WERI-Rb-1 (cell line): ENCODE measurements at regions not wholly inside any gene's neighbourhood (a gene's known extent, or its start where the extent isn't known, plus 50 kb on each side); places are given as distances from the start of the nearest gene placed in this dataset.

Experiments
- DNase-seq: peaks from one replicate; pipeline ENCODE4 v3.0.0-alpha.2; 2020
- H3K27ac ChIP-seq: fragments of 250-450 bp; sonication (Bioruptor Pico); 2 replicates; pipeline ENCODE4 v1.5.1; 2020; ENCODE audit warnings: mild to moderate bottlenecking, moderate library complexity
- H3K27me3 ChIP-seq: fragments of 250-450 bp; sonication (Bioruptor Pico); 2 replicates; pipeline ENCODE4 v1.5.1; 2021; ENCODE audit warnings: mild to moderate bottlenecking, low read depth, moderate library complexity; ENCODE audit not compliant: insufficient read depth, severe bottlenecking
- H3K36me3 ChIP-seq: fragments of 250-450 bp; sonication (Bioruptor Pico); 2 replicates; pipeline ENCODE4 v1.5.1; 2020; ENCODE audit warnings: mild to moderate bottlenecking, moderate library complexity
- H3K4me3 ChIP-seq: 2 replicates; pipeline ENCODE4 v1.5.1; 2011; ENCODE audit warnings: low read depth, mild to moderate bottlenecking, control low read depth, low read length
- H3K9me3 ChIP-seq: fragments of 250-450 bp; sonication (Bioruptor Pico); 2 replicates; pipeline ENCODE4 v1.5.1; 2021; ENCODE audit warnings: mild to moderate bottlenecking, moderate library complexity; ENCODE audit not compliant: severe bottlenecking
- CTCF ChIP-seq: IDR thresholded peaks from 2 replicates; pipeline ENCODE4 v1.5.1; 2011; ENCODE audit warnings: low read depth, mild to moderate bottlenecking, control low read depth, inconsistent platforms, low read length

DNA sequence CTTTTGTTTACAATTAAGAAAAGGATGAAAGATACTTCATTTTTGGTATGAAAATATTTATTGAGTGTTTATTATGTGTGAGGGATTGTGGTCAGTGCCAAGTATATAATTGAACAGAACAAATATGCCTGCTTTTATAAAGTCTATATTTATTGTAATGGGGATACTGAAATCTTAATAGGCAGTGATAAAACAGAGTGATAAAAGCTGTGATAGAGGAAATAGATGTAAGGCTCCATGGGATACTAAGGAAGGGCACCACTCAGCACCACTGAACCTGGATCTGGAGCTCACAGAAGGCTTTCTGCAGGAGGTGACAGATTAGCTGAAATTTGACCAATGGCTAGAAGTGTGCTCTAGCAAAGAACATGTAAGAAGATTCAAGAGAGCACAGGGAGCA, 263.5 kb downstream of the C4orf33 start:
- no peak overlapping the region for H3K4me3 ChIP-seq
- H3K36me3 ChIP-seq, result no peaks in the 10 kb centered on the region
- no peak for TF ChIP-seq CTCF
- H3K9me3 ChIP-seq, result no peaks in the 10 kb centered on the region
- DNase-seq, result no peak
- no peak overlapping the region for H3K27ac ChIP-seq
- no peaks in the 10 kb centered on the region for H3K27me3 ChIP-seq

DNA sequence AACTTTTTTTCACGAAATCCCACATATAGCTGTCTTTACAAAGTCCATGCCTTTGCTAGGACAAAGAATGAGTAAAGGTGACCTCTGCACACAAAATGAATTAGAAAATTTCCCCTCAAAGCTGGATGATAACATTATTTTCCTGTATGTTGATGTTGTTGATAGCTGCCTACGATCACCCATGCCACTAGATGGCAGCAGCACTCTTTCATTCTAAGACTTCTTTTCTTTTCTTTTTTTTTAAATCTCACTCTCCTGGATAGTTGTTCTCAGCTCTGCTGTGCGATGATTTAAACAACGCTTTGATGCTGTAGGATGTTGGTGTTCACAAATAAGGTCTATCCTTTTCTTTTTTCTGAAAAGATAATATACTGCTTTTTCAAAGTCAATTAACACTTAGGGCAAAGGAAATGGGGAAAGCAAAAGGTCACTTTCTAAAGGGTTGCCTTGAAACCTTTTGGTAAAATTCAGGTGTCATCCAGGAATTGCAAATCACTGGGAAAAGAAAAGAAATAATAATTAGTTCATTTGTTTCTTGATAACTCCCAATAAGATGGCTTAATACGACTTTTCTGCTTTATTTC, 266.8 kb downstream of the C4orf33 start:
- DNase-seq, result peak; percentile 57
- no peaks in the 10 kb centered on the region for H3K36me3 ChIP-seq
- H3K4me3 ChIP-seq, result no peak overlapping the region
- TF ChIP-seq CTCF, result peak; percentile 73
- H3K27ac ChIP-seq, result no peak overlapping the region
- no peaks in the 10 kb centered on the region for H3K9me3 ChIP-seq
- no peaks in the 10 kb centered on the region for H3K27me3 ChIP-seq

- no peaks in the 10 kb centered on the region for H3K9me3 ChIP-seq
- no peak overlapping the region for H3K4me3 ChIP-seq
- no peak for TF ChIP-seq CTCF
- no peak for DNase-seq
- H3K27me3 ChIP-seq, result no peaks in the 10 kb centered on the region
- H3K36me3 ChIP-seq, result no peaks in the 10 kb centered on the region
- no peak overlapping the region for H3K27ac ChIP-seq
Observed at GRCh38 chr4:129364747-129365452, 268.9 kb downstream of the C4orf33 start.

DNA sequence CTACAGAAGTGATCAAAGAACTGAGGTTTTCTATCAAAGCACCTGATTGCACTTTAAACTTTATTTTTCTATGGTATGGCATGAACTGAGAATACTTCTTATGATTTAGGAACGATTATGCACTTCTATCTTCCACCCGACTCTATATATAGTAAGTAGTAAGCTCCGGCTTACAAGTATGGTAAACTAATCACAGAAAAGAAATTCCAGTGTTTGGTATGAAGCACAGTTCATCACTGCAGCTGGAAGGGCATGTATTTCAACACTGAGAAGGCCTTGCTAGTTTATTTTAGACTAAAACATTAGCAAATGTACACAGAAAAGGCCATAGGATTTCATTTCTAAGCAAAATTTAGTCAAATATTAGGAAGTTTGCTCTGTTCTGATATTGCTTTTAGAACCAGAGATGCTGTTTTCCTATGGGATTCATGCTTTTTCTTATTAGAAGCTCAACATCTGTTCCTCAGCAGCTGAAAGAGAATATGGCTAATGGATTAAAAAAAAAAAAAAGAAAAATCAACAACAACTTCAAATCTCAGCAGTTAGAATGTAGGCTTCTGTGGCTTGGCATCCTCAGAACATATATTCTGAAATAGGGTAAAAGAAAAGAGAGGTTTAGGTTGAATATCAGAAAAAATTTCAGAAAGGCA, 273.5 kb downstream of the C4orf33 start:
- Histone ChIP-seq H3K9me3 (no peaks in the 10 kb centered on the region), H3K36me3 (no peaks in the 10 kb centered on the region), H3K4me3 (no peak overlapping the region), H3K27me3 (no peaks in the 10 kb centered on the region), H3K27ac (no peak overlapping the region)
- no peak for TF ChIP-seq CTCF
- DNase-seq, result no peak

DNA sequence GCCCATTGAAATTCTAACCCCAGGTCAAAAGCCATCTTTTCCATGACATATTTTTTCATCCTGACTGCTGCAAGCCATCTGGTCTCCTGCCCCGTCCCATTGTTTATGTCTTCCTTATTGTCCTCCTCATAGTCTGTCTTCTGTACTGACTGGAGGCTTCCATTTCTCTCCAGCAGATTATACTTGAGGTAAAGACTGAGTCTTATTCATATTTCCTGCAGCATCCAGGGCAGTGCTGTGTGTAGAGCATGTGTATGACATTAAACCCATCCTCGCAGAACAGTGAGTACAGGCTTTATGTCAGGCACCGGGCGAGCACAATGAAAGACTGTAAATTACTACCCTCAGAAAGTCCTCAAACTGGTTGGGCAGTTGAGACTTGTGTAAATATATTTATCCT, 275.1 kb downstream of the C4orf33 start:
- no peaks in the 10 kb centered on the region for H3K27me3 ChIP-seq
- H3K4me3 ChIP-seq, result no peak overlapping the region
- H3K36me3 ChIP-seq, result no peaks in the 10 kb centered on the region
- H3K9me3 ChIP-seq, result no peaks in the 10 kb centered on the region
- DNase-seq, result no peak
- TF ChIP-seq CTCF, result no peak
- H3K27ac ChIP-seq, result no peak overlapping the region
